B cell (primary cell): ENCODE measurements at regions not wholly inside any gene's neighbourhood (a gene's known extent, or its start where the extent isn't known, plus 50 kb on each side); places are given as distances from the start of the nearest gene placed in this dataset.

Experiments used
- ATAC-seq: fragments of 200-7000 bp; cut with Tn5 transposase; one replicate; pipeline ENCODE4 v1.10.0; 2021; ENCODE audit warnings: low read depth, mild to moderate bottlenecking, moderate number of reproducible peaks, moderate library complexity
- CTCF ChIA-PET: fragments of 350-600 bp; sonication (Branson Sonifier 250); formaldehyde crosslinking; loops from one replicate; lab custom pipeline; 2021; ENCODE audit warnings: antibody characterized with exemption, inconsistent platforms; lab: Charles Lee
- POLR2A ChIA-PET: fragments of 350-600 bp; sonication (Branson Sonifier 250); formaldehyde crosslinking; loops from one replicate; lab custom pipeline; 2021; ENCODE audit warnings: antibody characterized with exemption; lab: Charles Lee
- DNase-seq: peaks from one replicate; pipeline ENCODE4 v3.0.0; 2013
- H2AFZ ChIP-seq: 2 replicates; pipeline ENCODE4 v1.6.1; 2012; ENCODE audit warnings: mild to moderate bottlenecking, low read depth, low read length; ENCODE audit not compliant: insufficient read depth, poor library complexity, severe bottlenecking
- H3K27ac ChIP-seq, 2 donors: 1 replicate in 1 of 2; 2 replicates in 1 of 2; pipeline ENCODE4 v1.5.1; 2012 to 2013; ENCODE audit warnings: low read length in 2 of 2, mild to moderate bottlenecking in 2 of 2, moderate library complexity in 1 of 2
- H3K27me3 ChIP-seq, 4 experiments: fragments of 200-600 bp in 1 of 4; sonication (generic) in 1 of 4; replicated peaks in 1 of 4; 1 replicate in 2 of 4; 2 replicates in 2 of 4; pipeline versions ENCODE4 v1.6.1 to v1.7.0; 2013 to 2016; ENCODE audit warnings: low read length in 3 of 4, mild to moderate bottlenecking in 2 of 4, mixed read lengths in 1 of 4, moderate library complexity in 1 of 4; ENCODE audit not compliant: insufficient read depth in 4 of 4, control insufficient read depth in 3 of 4; ENCODE audit errors: control extremely low read depth in 1 of 4
- H3K36me3 ChIP-seq, 2 experiments: replicated peaks in 1 of 2; 1 replicate in 1 of 2; 2 replicates in 1 of 2; pipeline versions ENCODE4 v1.6.1 to v1.7.1; 2013; ENCODE audit warnings: low read length in 1 of 2; ENCODE audit not compliant: insufficient read depth in 2 of 2, control insufficient read depth in 1 of 2; ENCODE audit errors: control extremely low read depth in 1 of 2, extremely low read depth in 1 of 2
- H3K4me1 ChIP-seq, 2 donors: fragments of 200-600 bp in 1 of 2; sonication (generic) in 1 of 2; 1 replicate in 1 of 2; 2 replicates in 1 of 2; pipeline versions ENCODE4 v1.5.1 to v1.6.1; 2013 to 2017; ENCODE audit warnings: low read length in 2 of 2; ENCODE audit not compliant: control insufficient read depth in 2 of 2, insufficient read depth in 2 of 2
- H3K4me2 ChIP-seq: replicated peaks from 2 replicates; pipeline ENCODE3; 2012; ENCODE audit warnings: mild to moderate bottlenecking, low read depth, low read length; ENCODE audit not compliant: poor library complexity, severe bottlenecking
- H3K4me3 ChIP-seq, 5 experiments: fragments of 200-600 bp in 1 of 5; sonication (generic) in 1 of 5; 1 replicate in 3 of 5; 2 replicates in 2 of 5; pipeline versions ENCODE4 v1.5.1 to v1.7.0; 2011 to 2016; ENCODE audit warnings: low read length in 4 of 5, mild to moderate bottlenecking in 4 of 5, low read depth in 2 of 5, control low read depth in 1 of 5, moderate library complexity in 1 of 5; ENCODE audit not compliant: insufficient read depth in 1 of 5; ENCODE audit errors: control extremely low read depth in 1 of 5, extremely low read depth in 1 of 5
- H3K79me2 ChIP-seq: fragments of 200-600 bp; sonication (generic); one replicate; pipeline ENCODE4 v1.6.0; 2016; ENCODE audit warnings: low read length; ENCODE audit not compliant: control insufficient read depth, insufficient read depth
- H3K9ac ChIP-seq: fragments of 200-600 bp; sonication (generic); 2 replicates; pipeline ENCODE4 v1.6.1; 2017; ENCODE audit warnings: mild to moderate bottlenecking, low read length, moderate library complexity
- H3K9me3 ChIP-seq, 3 donors: one replicate each; pipeline versions ENCODE4 v1.6.1 to v1.7.1; 2013; ENCODE audit warnings: low read length in 2 of 3; ENCODE audit not compliant: control insufficient read depth in 2 of 3, insufficient read depth in 1 of 3; ENCODE audit errors: control extremely low read depth in 1 of 3
- H4K20me1 ChIP-seq: 2 replicates; pipeline ENCODE4 v1.6.0; 2012; ENCODE audit warnings: mild to moderate bottlenecking, low read length; ENCODE audit not compliant: insufficient read depth, control insufficient read depth, poor library complexity, severe bottlenecking
- H3K27ac Mint-ChIP-seq: one replicate; pipeline ENCODE4 v1.8.0; 2021; ENCODE audit warnings: mixed read lengths
- H3K27me3 Mint-ChIP-seq: one replicate; pipeline ENCODE4 v1.8.0; 2021; ENCODE audit warnings: mixed read lengths
- H3K4me1 Mint-ChIP-seq: one replicate; pipeline ENCODE4 v1.8.0; 2021; ENCODE audit warnings: mixed read lengths
- H3K4me3 Mint-ChIP-seq: one replicate; pipeline ENCODE4 v1.8.0; 2021; ENCODE audit warnings: mixed read lengths
- H3K9me3 Mint-ChIP-seq: one replicate; pipeline ENCODE4 v1.8.0; 2022; ENCODE audit warnings: mixed read lengths; ENCODE audit not compliant: insufficient read depth
- CTCF ChIP-seq: fragments of 200-600 bp; IDR thresholded peaks from one replicate; pipeline ENCODE4 v1.8.0; 2022; ENCODE audit warnings: antibody characterized with exemption, mild to moderate bottlenecking
- EZH2 ChIP-seq: IDR thresholded peaks from 2 replicates; pipeline ENCODE4 v1.6.1; 2012; ENCODE audit warnings: borderline replicate concordance, low read depth, mild to moderate bottlenecking, moderate library complexity, low read length; ENCODE audit not compliant: insufficient read depth, poor library complexity, severe bottlenecking
- WGBS: methylation state at CpG from one replicate; pipeline ENCODE4 v1.1.5; 2013; ENCODE audit warnings: missing lambda C conversion rate; ENCODE audit not compliant: insufficient coverage; 5-methylcytosine and 5-hydroxymethylcytosine counted together
- intact Hi-C: fragments of 100-400 bp; cut with micrococcal nuclease; formaldehyde crosslinking; loops from one replicate; pipeline ENCODE4 v1.10.0; 2022

GRCh38 chr12:67154901-67155300, 114.3 kb upstream of the CAND1 start:
- no peak overlapping the region for H3K4me2 ChIP-seq
- H3K9me3 ChIP-seq, result no peaks in the 10 kb centered on the region
- Mint-ChIP-seq H3K4me3 (no peak overlapping the region), H3K27ac (no peak overlapping the region), H3K27me3 (peaks cover 29% of the 10 kb centered on the region), H3K9me3 (no peaks in the 10 kb centered on the region), H3K4me1 (no peaks in the 10 kb centered on the region)
- H3K4me1 ChIP-seq, result no peaks in the 10 kb centered on the region
- TF ChIP-seq EZH2, result no peak
- TF ChIP-seq CTCF, result no peak
- H3K27ac ChIP-seq, result no peak overlapping the region
- H3K4me3 ChIP-seq, result no peak overlapping the region
- DNase-seq (no peak), ATAC-seq (no peak)
- intact Hi-C loops, result no loop called here
- H2AFZ ChIP-seq, result no peak overlapping the region
- H4K20me1 ChIP-seq, result no peaks in the 10 kb centered on the region
- no peaks in the 10 kb centered on the region for H3K79me2 ChIP-seq
- POLR2A ChIA-PET, result no interaction called here
- H3K27me3 ChIP-seq, result no peaks in the 10 kb centered on the region
- no peak overlapping the region for H3K9ac ChIP-seq
- no CpG with 5 or more reads among the region's 3 CpGs for WGBS
- no peaks in the 10 kb centered on the region for H3K36me3 ChIP-seq
- CTCF ChIA-PET, result interaction anchor here (1.1 to 1.4 kb wide), 2 partner anchors 9 to 788 kb away, joined by 3 to 4 read pairs; no protein-coding TSS in a partner anchor

GRCh38 chr12:67155863-67156262, 113.3 kb upstream of the CAND1 start:
- Mint-ChIP-seq H3K4me1 (no peaks in the 10 kb centered on the region), H3K27ac (no peak overlapping the region), H3K27me3 (peaks cover 29% of the 10 kb centered on the region), H3K9me3 (no peaks in the 10 kb centered on the region), H3K4me3 (no peak overlapping the region)
- Histone ChIP-seq H3K9ac (no peak overlapping the region), H3K4me1 (no peaks in the 10 kb centered on the region), H2AFZ (no peak overlapping the region), H3K9me3 (no peaks in the 10 kb centered on the region), H3K36me3 (no peaks in the 10 kb centered on the region), H3K27me3 (no peaks in the 10 kb centered on the region), H3K4me3 (no peak overlapping the region), H3K27ac (no peak overlapping the region), H3K4me2 (no peak overlapping the region), H4K20me1 (no peaks in the 10 kb centered on the region), H3K79me2 (no peaks in the 10 kb centered on the region)
- POLR2A ChIA-PET, result interaction anchor here (0.7 kb wide), 1 partner anchor 195 kb away, joined by 5 read pairs; no protein-coding TSS in a partner anchor
- intact Hi-C loops, result no loop called here
- ATAC-seq, result no peak
- DNase-seq, result no peak
- TF ChIP-seq CTCF, result no peak
- no peak for TF ChIP-seq EZH2
- 100% methylated on average over 1 of the region's 4 CpGs for WGBS
- CTCF ChIA-PET, result interaction anchor here (1.4 kb wide), 1 partner anchor 787 kb away, joined by 4 read pairs; no protein-coding TSS in a partner anchor
